ENCODE measurements at regions not wholly inside any gene's neighbourhood (a gene's known extent, or its start where the extent isn't known, plus 50 kb on each side); places are given as distances from the start of the nearest gene placed in this dataset.

GRCh38 chr18:40962784-40963183 lies 992.2 kb upstream of the PIK3C3 start:
- H4K8ac ChIP-seq (ENCODE audit: low read length) = no peak overlapping the region
- no peak overlapping the region for H2BK120ac ChIP-seq (ENCODE audit: low read depth, low read length)
- no peak overlapping the region for H3K14ac ChIP-seq (ENCODE audit: low read length in 2 of 2)
- no peak overlapping the region for H2AFZ ChIP-seq (ENCODE audit: low read depth, low read length)
- no peaks in the 10 kb centered on the region for H3K79me1 ChIP-seq (replicated peaks; ENCODE audit: low read length, poor library complexity, severe bottlenecking)
- H3K36me3 ChIP-seq (ENCODE audit: control insufficient read depth in 1 of 2, insufficient read depth in 2 of 2, low read depth in 1 of 2, low read length in 2 of 2) = no peaks in the 10 kb centered on the region
- no peak overlapping the region for H3K23ac ChIP-seq (ENCODE audit: low read length in 2 of 2)
- H2BK15ac ChIP-seq (ENCODE audit: low read depth, poor library complexity, severe bottlenecking) = no peak overlapping the region
- no peak overlapping the region for H2BK5ac ChIP-seq (ENCODE audit: low read depth, low read length, poor library complexity, severe bottlenecking)
- H3K4me1 ChIP-seq (ENCODE audit: control insufficient read depth, insufficient read depth, low read depth, low read length) = no peaks in the 10 kb centered on the region
- WGBS = 18% methylated on average over 1 of the region's 1 CpG
- H3K9ac ChIP-seq (ENCODE audit: low read length) = no peak overlapping the region
- no peak overlapping the region for H4K91ac ChIP-seq (ENCODE audit: low read length)
- no peak overlapping the region for H2BK12ac ChIP-seq (ENCODE audit: low read length in 2 of 2)
- peaks cover 5% of the 10 kb centered on the region for H3K9me3 ChIP-seq (ENCODE audit: control insufficient read depth, low read length)
- H3K27ac ChIP-seq (ENCODE audit: low read length, poor library complexity, severe bottlenecking) = no peak overlapping the region
- no peak overlapping the region for H3K4ac ChIP-seq (ENCODE audit: low read depth in 1 of 2, low read length in 2 of 2)
- no peak overlapping the region for H3K18ac ChIP-seq (ENCODE audit: low read depth in 1 of 2, low read length in 2 of 2)
- H2AK5ac ChIP-seq (ENCODE audit: low read length, severe bottlenecking) = no peak overlapping the region
- peak; percentile 19 for DNase-seq
- H3K4me3 ChIP-seq (ENCODE audit: insufficient read depth in 1 of 2, low read depth in 1 of 2, low read length in 2 of 2) = no peak overlapping the region
- no peak overlapping the region for H3K4me2 ChIP-seq (ENCODE audit: low read length, poor library complexity, severe bottlenecking)
- no peaks in the 10 kb centered on the region for H3K27me3 ChIP-seq (ENCODE audit: control insufficient read depth in 1 of 2, insufficient read depth in 1 of 2, low read length in 2 of 2)

- Histone ChIP-seq H3K27me3 (ENCODE audit: control insufficient read depth in 1 of 2, insufficient read depth in 1 of 2, low read length in 2 of 2) (no peaks in the 10 kb centered on the region), H3K27ac (ENCODE audit: low read length, poor library complexity, severe bottlenecking) (no peak overlapping the region), H2BK5ac (ENCODE audit: low read depth, low read length, poor library complexity, severe bottlenecking) (no peak overlapping the region), H2BK120ac (ENCODE audit: low read depth, low read length) (no peak overlapping the region), H3K18ac (ENCODE audit: low read depth in 1 of 2, low read length in 2 of 2) (no peak overlapping the region), H4K91ac (ENCODE audit: low read length) (no peak overlapping the region), H3K9me3 (ENCODE audit: control insufficient read depth, low read length) (no peaks in the 10 kb centered on the region), H3K4me1 (ENCODE audit: control insufficient read depth, insufficient read depth, low read depth, low read length) (no peaks in the 10 kb centered on the region), H3K36me3 (ENCODE audit: control insufficient read depth in 1 of 2, insufficient read depth in 2 of 2, low read depth in 1 of 2, low read length in 2 of 2) (no peaks in the 10 kb centered on the region), H3K4me2 (ENCODE audit: low read length, poor library complexity, severe bottlenecking) (no peak overlapping the region), H3K9ac (ENCODE audit: low read length) (no peak overlapping the region), H3K23ac (ENCODE audit: low read length in 2 of 2) (no peak overlapping the region), H4K8ac (ENCODE audit: low read length) (no peak overlapping the region), H3K14ac (ENCODE audit: low read length in 2 of 2) (no peak overlapping the region), H2AK5ac (ENCODE audit: low read length, severe bottlenecking) (no peak overlapping the region), H3K4me3 (ENCODE audit: insufficient read depth in 1 of 2, low read depth in 1 of 2, low read length in 2 of 2) (no peak overlapping the region), H2BK12ac (ENCODE audit: low read length in 2 of 2) (no peak overlapping the region), H3K4ac (ENCODE audit: low read depth in 1 of 2, low read length in 2 of 2) (no peak overlapping the region), H2BK15ac (ENCODE audit: low read depth, poor library complexity, severe bottlenecking) (no peak overlapping the region), H2AFZ (ENCODE audit: low read depth, low read length) (no peak overlapping the region), H3K79me1 (replicated peaks; ENCODE audit: low read length, poor library complexity, severe bottlenecking) (no peaks in the 10 kb centered on the region)
- WGBS = no CpG with 5 or more reads among the region's 2 CpGs
- no peak for DNase-seq
Measured at GRCh38 chr18:40957533-40958070, 997.4 kb upstream of the PIK3C3 start.

GRCh38 chr18:40956213-40956612 lies 998.8 kb upstream of the PIK3C3 start:
- no peak overlapping the region for H3K4me2 ChIP-seq (ENCODE audit: low read length, poor library complexity, severe bottlenecking)
- H3K14ac ChIP-seq (ENCODE audit: low read length in 2 of 2) = no peak overlapping the region
- no peak overlapping the region for H3K9ac ChIP-seq (ENCODE audit: low read length)
- no peak overlapping the region for H3K23ac ChIP-seq (ENCODE audit: low read length in 2 of 2)
- no peak overlapping the region for H2AK5ac ChIP-seq (ENCODE audit: low read length, severe bottlenecking)
- no peak overlapping the region for H2BK5ac ChIP-seq (ENCODE audit: low read depth, low read length, poor library complexity, severe bottlenecking)
- H4K8ac ChIP-seq (ENCODE audit: low read length) = no peak overlapping the region
- no peak overlapping the region for H2BK12ac ChIP-seq (ENCODE audit: low read length in 2 of 2)
- no peaks in the 10 kb centered on the region for H3K4me1 ChIP-seq (ENCODE audit: control insufficient read depth, insufficient read depth, low read depth, low read length)
- no peak overlapping the region for H3K27ac ChIP-seq (ENCODE audit: low read length, poor library complexity, severe bottlenecking)
- no peak overlapping the region for H3K4me3 ChIP-seq (ENCODE audit: insufficient read depth in 1 of 2, low read depth in 1 of 2, low read length in 2 of 2)
- H3K79me1 ChIP-seq (replicated peaks; ENCODE audit: low read length, poor library complexity, severe bottlenecking) = no peaks in the 10 kb centered on the region
- WGBS = 88% methylated on average over 1 of the region's 1 CpG
- H2BK120ac ChIP-seq (ENCODE audit: low read depth, low read length) = no peak overlapping the region
- no peak overlapping the region for H4K91ac ChIP-seq (ENCODE audit: low read length)
- H3K36me3 ChIP-seq (ENCODE audit: control insufficient read depth in 1 of 2, insufficient read depth in 2 of 2, low read depth in 1 of 2, low read length in 2 of 2) = no peaks in the 10 kb centered on the region
- no peak overlapping the region for H2AFZ ChIP-seq (ENCODE audit: low read depth, low read length)
- DNase-seq = peak; percentile 5
- no peak overlapping the region for H3K18ac ChIP-seq (ENCODE audit: low read depth in 1 of 2, low read length in 2 of 2)
- H2BK15ac ChIP-seq (ENCODE audit: low read depth, poor library complexity, severe bottlenecking) = no peak overlapping the region
- no peaks in the 10 kb centered on the region for H3K27me3 ChIP-seq (ENCODE audit: control insufficient read depth in 1 of 2, insufficient read depth in 1 of 2, low read length in 2 of 2)
- no peaks in the 10 kb centered on the region for H3K9me3 ChIP-seq (ENCODE audit: control insufficient read depth, low read length)
- no peak overlapping the region for H3K4ac ChIP-seq (ENCODE audit: low read depth in 1 of 2, low read length in 2 of 2)

- no peak overlapping the region for H3K4me2 ChIP-seq (ENCODE audit: low read length, poor library complexity, severe bottlenecking)
- no peak overlapping the region for H4K91ac ChIP-seq (ENCODE audit: low read length)
- H2BK5ac ChIP-seq (ENCODE audit: low read depth, low read length, poor library complexity, severe bottlenecking) = no peak overlapping the region
- H3K9ac ChIP-seq (ENCODE audit: low read length) = no peak overlapping the region
- no peak overlapping the region for H3K14ac ChIP-seq (ENCODE audit: low read length in 2 of 2)
- H2AFZ ChIP-seq (ENCODE audit: low read depth, low read length) = no peak overlapping the region
- H2AK5ac ChIP-seq (ENCODE audit: low read length, severe bottlenecking) = no peak overlapping the region
- no peak overlapping the region for H3K18ac ChIP-seq (ENCODE audit: low read depth in 1 of 2, low read length in 2 of 2)
- no peak overlapping the region for H4K8ac ChIP-seq (ENCODE audit: low read length)
- no peak overlapping the region for H3K27ac ChIP-seq (ENCODE audit: low read length, poor library complexity, severe bottlenecking)
- no peak overlapping the region for H3K4ac ChIP-seq (ENCODE audit: low read depth in 1 of 2, low read length in 2 of 2)
- no peaks in the 10 kb centered on the region for H3K4me1 ChIP-seq (ENCODE audit: control insufficient read depth, insufficient read depth, low read depth, low read length)
- H2BK120ac ChIP-seq (ENCODE audit: low read depth, low read length) = no peak overlapping the region
- no peak for DNase-seq
- no peak overlapping the region for H2BK15ac ChIP-seq (ENCODE audit: low read depth, poor library complexity, severe bottlenecking)
- no peaks in the 10 kb centered on the region for H3K27me3 ChIP-seq (ENCODE audit: control insufficient read depth in 1 of 2, insufficient read depth in 1 of 2, low read length in 2 of 2)
- WGBS = 67% methylated on average over 2 of the region's 2 CpGs
- no peaks in the 10 kb centered on the region for H3K36me3 ChIP-seq (ENCODE audit: control insufficient read depth in 1 of 2, insufficient read depth in 2 of 2, low read depth in 1 of 2, low read length in 2 of 2)
- H2BK12ac ChIP-seq (ENCODE audit: low read length in 2 of 2) = no peak overlapping the region
- no peaks in the 10 kb centered on the region for H3K9me3 ChIP-seq (ENCODE audit: control insufficient read depth, low read length)
- H3K79me1 ChIP-seq (replicated peaks; ENCODE audit: low read length, poor library complexity, severe bottlenecking) = no peaks in the 10 kb centered on the region
- H3K4me3 ChIP-seq (ENCODE audit: insufficient read depth in 1 of 2, low read depth in 1 of 2, low read length in 2 of 2) = no peak overlapping the region
- no peak overlapping the region for H3K23ac ChIP-seq (ENCODE audit: low read length in 2 of 2)
Measured at GRCh38 chr18:40955351-40955750, 999.7 kb upstream of the PIK3C3 start.
